DMS114 treated with DMSO at 0.1 percent for 48 hours (cell line): ENCODE measurements at regions not wholly inside any gene's neighbourhood (a gene's known extent, or its start where the extent isn't known, plus 50 kb on each side); places are given as distances from the start of the nearest gene placed in this dataset.

Experiments
- DNase-seq: peaks from one replicate; lab custom pipeline; 2025; ENCODE audit not compliant: unreplicated experiment; lab: John Stamatoyannopoulos, UW

- no peak for DNase-seq
Measured at GRCh38 chr3:170784406-170784805, 85.6 kb downstream of the RPL22L1 start.

DNA sequence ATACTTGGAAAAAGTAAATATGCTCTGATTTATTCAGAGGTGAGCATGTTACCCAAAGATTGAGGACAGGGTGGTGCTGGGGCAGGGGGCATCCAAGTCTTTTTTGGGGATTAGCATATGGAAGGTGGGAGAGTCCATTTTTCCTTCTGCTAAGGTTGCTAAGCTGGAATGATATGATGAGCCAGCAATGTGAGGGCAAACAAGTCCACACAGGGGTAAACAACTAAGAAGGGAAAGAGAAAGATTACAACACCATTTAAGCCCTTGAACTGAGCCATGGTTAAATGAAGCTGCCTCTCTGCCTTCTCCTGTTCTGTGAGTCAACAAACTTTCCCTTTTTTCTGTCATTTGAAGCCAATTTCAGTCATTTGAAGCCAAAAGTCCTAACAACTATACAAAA is 89.0 kb downstream of the RPL22L1 start:
- no peak for DNase-seq

- DNase-seq, result no peak
Measured at GRCh38 chr3:170780471-170780870, 89.5 kb downstream of the RPL22L1 start.

DNA sequence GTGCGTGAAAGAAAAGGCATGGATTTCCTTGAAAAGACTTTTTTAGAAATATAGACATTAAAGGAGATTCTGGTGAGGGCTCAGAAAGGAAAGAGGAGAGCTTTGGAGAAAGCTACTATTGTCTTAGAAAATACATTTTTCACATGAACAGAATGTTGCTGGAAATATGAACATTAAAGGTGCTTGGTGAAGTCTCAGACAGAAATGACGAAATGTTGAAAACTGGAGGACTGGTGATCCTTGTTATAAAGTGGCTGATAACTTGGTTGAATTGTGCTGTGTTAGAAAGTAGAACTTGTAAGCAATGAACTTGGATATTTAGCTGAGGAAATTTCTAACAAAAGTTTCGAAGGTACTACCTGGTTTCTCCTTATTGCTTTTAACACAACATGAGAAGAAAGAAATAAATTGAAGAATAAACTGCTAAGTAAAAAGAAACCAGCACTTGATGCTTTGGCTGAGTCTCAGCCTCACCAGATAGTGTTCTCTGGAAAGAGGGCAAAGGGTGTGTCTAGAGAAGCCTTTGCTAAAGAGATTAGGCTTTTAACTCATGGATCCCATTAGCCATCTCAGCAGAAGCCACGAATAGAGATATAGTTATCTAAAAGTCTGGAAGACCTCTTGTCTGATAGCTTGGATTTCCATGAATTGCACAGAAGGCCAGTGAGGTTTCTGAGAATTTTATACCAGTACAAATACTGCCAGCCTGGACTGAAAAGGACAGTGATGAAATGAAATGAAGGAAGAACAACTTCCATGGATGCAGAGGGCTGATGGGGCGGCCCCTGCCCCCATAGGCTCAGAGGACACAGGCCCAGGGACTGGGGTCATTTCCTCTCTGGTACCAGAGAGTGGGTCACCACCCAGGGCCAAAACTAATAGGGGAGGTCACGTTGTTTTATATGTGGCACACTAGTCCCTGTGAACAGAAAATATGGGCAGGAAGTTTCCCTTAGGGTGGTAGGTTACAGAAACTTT is 91.5 kb downstream of the RPL22L1 start:
- DNase-seq, result no peak

DNA sequence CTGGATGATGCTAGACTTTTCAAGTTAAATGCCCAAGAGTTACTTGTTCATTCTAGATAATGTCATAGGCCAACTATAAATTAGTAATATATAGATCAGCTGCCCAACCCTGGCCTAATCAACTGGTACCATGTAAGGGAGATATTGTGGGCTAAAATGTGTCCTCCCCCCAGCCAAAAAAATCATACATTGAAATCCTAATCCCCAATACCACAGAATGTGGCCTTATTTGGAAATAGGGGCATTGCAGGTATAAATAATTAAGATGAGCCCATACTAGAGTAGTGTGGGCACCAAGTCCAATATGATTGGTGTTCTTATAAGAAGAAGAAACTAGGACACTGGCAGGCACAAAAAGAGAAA is 92.5 kb downstream of the RPL22L1 start:
- no peak for DNase-seq

DNA sequence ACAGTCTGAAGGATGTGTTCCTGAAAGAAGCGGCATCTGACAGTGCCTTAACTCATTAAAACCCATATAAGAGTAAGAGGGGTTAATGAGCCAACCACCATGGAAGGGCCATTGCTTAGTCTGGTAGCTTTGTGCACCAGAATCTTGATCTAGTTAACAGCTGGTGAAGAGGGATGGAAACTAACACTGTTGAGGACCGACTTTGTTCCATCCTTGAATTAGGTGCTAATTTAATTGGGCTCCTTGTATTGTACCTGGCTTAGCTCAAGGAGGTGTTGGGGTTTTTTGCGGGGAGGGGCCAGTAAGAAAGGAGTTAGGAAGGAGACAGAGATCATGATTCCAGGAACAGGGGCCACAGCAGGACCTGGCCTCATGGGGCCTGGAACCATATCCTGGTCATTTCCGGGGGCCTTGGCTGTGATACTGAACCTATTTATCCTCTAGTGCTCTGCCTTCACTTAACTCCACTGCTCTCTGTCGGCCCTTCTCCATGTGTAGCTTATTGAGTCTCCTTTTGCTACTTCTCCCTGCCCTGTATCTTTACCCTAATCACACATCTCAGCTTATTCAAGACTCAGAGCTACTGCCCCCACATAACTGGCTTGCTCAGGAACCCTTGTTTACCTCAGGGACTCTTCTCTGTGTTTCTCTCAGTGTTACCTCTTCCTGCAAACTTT is 93.0 kb downstream of the RPL22L1 start:
- no peak for DNase-seq

GRCh38 chr3:170773682-170774425 is 96.1 kb downstream of the RPL22L1 start:
- DNase-seq, result no peak

- no peak for DNase-seq
Measured at GRCh38 chr3:170772175-170772574, 97.8 kb downstream of the RPL22L1 start.

GRCh38 chr3:170768334-170768801 is 101.6 kb downstream of the RPL22L1 start:
- no peak for DNase-seq

DNA sequence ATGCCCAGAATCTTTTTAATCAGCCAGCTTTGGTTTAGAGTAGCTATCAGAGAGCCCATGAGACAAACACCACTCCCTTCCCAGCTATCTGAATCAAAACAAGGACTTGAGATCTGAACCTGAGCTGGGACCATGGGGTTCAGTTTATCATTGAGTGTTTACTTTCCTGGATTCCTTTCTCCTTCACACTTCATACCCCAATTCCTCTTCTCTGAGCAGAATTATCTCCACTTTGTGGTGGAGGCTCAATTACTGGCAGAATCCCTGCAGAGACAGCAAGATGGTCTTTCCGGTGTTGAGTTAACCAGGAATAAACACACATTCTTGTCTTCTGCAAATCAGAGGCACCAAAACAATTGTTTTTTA is 102.4 kb downstream of the RPL22L1 start:
- DNase-seq, result no peak

DNA sequence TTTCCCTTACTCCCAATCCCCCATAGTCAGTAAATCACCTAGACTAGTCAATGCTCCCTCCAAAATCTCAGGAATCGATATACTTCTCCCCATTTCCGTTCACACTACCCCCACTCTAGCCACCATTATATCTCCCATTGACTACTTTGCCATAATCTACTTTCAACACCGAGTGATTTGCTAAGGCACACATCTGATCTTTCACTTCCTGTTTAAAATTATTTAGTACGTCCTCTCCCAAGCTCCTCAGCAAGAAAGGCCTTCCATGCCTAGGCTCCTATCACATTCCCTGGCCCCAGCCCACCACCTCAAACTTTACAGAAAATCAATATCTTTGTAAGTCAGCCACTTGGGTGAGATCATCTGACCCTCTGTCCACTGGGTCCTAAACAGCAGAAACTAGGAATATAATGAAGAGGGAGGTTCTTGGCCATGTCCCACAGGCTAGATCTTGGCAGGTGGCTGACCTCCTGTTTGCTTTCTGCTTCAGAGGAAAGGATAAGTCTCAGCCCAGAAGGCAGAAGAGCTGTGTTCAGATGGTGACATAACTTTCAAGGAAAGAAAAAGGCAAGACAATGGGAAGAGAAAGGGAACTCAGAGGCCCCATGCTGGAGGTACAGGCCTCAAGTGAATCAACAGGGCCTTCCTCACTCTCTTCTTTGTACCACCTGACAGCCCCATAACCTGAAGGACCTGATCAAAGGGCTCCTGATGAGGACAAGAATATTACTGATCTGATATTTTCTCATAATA is 103.0 kb downstream of the RPL22L1 start:
- no peak for DNase-seq

DNA sequence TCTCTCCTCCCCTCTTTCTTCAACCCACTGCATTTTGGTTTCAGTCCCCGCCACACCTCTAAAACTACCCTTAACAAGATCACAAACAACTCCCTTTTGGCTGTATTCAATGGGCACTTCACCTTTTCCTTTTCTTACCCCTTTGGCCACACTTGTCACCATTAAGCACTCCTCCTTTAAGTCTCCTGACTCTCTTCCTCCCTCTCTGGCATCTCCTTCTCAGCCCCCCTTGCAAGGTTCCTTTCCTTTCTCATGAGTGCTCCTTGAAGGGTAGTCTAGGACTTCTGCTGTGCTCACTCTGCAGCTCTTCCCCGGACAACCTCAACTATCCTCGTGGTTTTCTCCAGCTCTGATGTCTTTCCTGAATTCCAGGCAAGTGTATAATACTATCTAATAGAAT is 103.7 kb downstream of the RPL22L1 start:
- no peak for DNase-seq

DNA sequence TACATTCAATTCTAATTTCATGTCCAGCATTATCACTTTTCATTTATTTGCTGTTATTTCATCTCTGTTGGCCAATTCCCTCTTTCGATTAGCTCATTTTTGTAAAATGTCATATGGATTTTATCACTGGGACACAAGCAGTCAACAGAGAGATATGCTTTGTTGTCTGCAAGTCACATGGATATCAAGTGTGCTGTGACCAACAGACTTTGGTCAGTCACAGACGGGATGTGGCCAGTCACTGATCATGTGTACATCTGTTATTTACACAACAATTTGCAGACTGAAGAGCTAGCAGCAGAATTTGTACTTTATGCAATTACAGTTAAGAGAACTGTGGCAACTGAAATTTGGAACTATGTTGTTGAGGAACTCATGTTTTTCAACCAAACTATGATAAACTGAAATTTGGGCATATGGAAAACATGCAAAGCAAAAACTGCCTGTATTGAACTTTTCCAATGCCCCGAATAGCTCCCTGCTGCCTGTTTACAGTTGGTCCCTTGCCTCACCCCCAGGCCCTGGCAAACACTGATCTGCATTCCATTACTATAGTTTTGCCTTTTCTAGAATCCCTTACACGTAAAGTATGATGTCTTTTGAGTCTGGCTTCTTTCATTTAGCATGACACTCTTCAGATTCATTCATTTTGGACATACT is 104.4 kb downstream of the RPL22L1 start:
- DNase-seq, result no peak

DNA sequence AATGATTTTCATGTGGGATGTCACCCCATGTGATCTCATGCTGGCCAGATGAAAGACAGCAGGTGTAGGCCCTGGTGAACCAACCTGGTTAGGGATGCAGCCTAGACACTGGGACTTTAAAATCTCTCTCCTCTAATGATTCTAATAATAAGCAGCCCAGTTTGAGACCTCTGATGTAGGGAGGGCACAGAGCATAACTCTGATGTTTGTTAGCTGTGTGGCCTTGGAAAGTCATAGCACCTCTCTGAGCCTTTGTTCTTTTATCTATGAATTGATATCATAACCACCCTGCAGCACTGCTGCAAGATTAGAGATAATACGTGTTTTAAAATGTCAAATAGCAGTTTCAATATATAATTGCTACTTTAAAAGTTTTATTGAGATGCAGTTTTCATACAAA is 106.0 kb downstream of the RPL22L1 start:
- DNase-seq, result no peak

DNA sequence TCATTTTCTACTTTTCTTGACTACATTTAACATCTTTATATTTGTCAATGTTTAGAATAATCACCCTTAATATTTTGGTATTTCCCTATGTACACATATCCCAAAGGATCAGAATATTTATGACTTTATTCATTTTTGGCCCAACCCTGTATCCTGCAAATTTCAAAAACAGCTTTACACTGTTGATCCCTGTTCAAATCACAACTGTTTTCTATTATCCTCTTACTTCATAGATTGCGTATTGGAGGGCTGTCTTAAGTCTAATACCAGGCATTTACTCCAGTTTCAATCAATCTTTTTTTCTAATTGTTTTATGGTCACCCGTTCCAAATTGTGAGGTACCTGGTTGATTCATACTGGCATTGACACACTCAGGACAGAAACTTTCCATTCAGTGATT is 107.9 kb downstream of the RPL22L1 start:
- DNase-seq, result no peak

GRCh38 chr3:170761103-170761502 is 108.9 kb downstream of the RPL22L1 start:
- DNase-seq, result no peak

GRCh38 chr3:170760174-170760526 is 109.8 kb downstream of the RPL22L1 start:
- no peak for DNase-seq

GRCh38 chr3:170759511-170760173 is 110.4 kb downstream of the RPL22L1 start:
- no peak for DNase-seq

DNA sequence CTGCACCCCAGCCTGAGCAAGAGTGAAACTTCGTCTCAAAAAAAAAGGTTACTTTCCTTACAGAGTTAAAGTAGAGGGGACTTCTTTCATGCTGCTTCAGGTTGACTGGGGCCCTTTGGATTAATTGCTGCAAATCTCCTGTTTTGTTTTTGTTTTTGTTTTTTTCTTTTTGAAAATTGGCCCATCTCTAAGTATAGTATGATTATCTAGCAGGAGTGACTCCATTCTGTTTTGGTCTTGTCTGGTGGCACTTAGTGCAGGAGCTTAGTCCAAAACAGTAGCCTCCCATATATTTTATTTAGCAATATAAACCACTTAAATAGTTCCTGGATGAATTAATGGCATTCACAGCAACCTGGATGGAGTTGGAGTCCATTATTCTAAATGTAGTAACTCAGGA is 113.0 kb downstream of the RPL22L1 start:
- no peak for DNase-seq

DNA sequence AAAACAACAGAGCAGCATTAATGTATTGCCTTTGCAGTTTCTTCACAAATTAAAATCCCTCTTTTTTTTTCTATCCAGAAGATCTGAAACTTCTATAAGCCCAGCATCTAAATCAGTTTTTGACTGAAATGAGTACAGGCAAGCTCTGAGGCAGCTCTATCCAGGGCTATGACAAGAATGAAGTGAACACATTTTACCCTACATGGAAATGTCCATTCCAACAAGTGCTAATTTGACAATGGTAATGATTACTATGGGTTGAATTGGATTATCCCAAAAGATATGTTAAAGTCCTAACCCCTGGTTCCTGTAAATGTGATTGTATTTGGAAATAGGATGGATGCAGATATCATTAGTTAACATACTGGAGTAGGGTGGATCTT is 115.7 kb downstream of the RPL22L1 start:
- no peak for DNase-seq
